ENCODE measurements at regions not wholly inside any gene's neighbourhood (a gene's known extent, or its start where the extent isn't known, plus 50 kb on each side); places are given as distances from the start of the nearest gene placed in this dataset.
"Not testable (repeated sequence)": the region's sequence is repeated elsewhere in the genome, so short reads cannot be mapped to it uniquely, and the experiment has no call there.

DNA sequence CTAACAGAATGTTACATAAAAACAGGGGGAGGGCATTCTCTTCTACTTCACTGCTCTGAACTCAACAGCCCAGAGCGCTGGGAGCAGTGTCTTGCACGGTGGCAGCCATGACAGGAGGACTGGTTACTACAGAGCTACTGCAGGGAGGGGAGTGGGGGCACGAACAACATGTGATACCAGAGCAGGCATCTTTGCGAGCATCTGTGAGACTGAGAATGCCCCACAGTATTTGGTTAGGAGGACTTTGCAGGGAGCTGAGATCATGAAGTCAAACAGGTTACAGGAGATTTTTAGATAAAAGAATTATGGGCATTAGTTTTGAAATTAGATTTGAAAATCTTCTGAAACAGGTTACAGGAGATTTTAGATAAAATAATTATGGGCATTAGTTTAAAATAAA lies 58.8 kb upstream of the GOLGA8B start:
- intact Hi-C loops (cut with micrococcal nuclease): no loop called here
- peaks cover 9% of the 10 kb centered on the region for H3K27me3 Mint-ChIP-seq
- DNase-seq: no peak
- no peaks in the 10 kb centered on the region for H3K36me3 Mint-ChIP-seq (ENCODE audit: low read depth)
- H3K27ac Mint-ChIP-seq: no peak overlapping the region
- H3K4me1 Mint-ChIP-seq: no peaks in the 10 kb centered on the region
- H3K9me3 Mint-ChIP-seq: no peaks in the 10 kb centered on the region
- no peak overlapping the region for H3K4me3 Mint-ChIP-seq

DNA sequence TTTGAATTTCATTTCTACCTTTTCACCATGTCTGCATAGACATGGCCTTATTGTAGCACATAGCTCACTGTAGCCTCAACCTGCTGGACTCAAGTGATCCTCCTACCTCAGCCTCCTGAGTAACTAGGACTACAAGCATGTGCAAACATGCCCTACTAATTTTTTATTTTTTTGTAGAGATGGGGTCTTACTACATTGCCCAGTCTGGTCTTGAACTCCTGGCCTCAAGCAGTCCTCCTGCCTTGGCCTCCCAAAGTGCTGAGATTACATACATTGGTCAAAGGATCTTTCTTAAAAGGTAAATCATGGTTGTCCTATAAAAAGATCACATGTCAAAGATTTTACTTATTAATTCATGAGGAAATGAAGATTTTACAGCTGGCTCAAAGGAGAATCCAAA lies 57.2 kb upstream of the GOLGA8B start:
- Mint-ChIP-seq H3K27me3 (peaks cover 15% of the 10 kb centered on the region), H3K9me3 (no peaks in the 10 kb centered on the region), H3K27ac (no peak overlapping the region), H3K4me3 (no peak overlapping the region), H3K36me3 (ENCODE audit: low read depth) (no peaks in the 10 kb centered on the region), H3K4me1 (no peaks in the 10 kb centered on the region)
- intact Hi-C loops (cut with micrococcal nuclease): no loop called here
- no peak for DNase-seq

DNA sequence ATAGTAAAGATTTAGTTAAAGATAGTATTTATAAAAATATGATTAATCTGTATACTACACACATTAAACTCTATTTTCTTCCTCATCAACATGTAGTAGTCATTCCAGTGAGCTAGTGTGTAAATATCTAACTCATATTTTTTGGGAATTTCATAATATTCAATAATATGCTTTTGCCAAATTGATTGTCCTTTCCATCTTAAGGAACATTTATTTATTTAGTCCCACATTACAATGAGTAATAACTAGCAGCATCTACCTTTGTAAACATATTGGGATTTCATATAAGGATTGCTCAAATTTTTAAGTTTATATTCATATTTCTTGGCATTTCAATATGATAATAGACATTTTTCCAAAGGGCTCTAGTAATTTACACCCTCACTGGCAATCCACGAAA lies 53.9 kb upstream of the GOLGA8B start:
- Mint-ChIP-seq H3K4me1 (no peaks in the 10 kb centered on the region), H3K36me3 (ENCODE audit: low read depth) (no peaks in the 10 kb centered on the region), H3K27ac (no peak overlapping the region), H3K27me3 (peaks cover 23% of the 10 kb centered on the region), H3K4me3 (no peak overlapping the region), H3K9me3 (peaks cover 9% of the 10 kb centered on the region)
- DNase-seq: no peak
- intact Hi-C loops (cut with micrococcal nuclease): no loop called here

DNA sequence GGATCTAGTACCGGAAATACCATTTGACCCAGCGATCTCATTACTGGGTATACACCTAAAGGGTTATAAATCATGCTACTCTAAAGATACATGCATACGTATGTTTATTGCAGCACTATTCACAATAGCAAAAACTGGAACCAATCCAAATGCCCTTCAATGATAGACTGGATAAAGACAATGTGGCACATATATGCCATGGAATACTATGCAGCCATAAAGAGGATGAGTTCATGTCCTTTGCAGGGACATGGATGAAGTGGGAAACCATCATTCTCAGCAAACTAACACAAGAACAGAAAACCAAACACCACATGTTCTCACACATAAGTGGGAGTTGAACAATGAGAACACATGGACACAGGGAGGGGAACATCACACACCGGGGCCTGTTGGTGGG lies 50.2 kb upstream of the GOLGA8B start:
- H3K4me3 Mint-ChIP-seq; H3K36me3 Mint-ChIP-seq (ENCODE audit: low read depth); DNase-seq; intact Hi-C loops (cut with micrococcal nuclease); H3K27ac Mint-ChIP-seq; H3K9me3 Mint-ChIP-seq; H3K4me1 Mint-ChIP-seq: not testable (repeated sequence)
- H3K27me3 Mint-ChIP-seq: peaks cover 22% of the 10 kb centered on the region

Data from activated CD4-positive, alpha-beta T cell treated with anti-CD3 and anti-CD28 coated beads, Interleukin-2, amount 10 ng/mL, durations not matched to agents 24 days and 14 days (primary cell).